ENCODE measurements at regions not wholly inside any gene's neighbourhood (a gene's known extent, or its start where the extent isn't known, plus 50 kb on each side); places are given as distances from the start of the nearest gene placed in this dataset.

- no peak for ATAC-seq
- no peaks in the 10 kb centered on the region for H3K27me3 ChIP-seq
- no peak overlapping the region for H3K4me3 ChIP-seq
- no peaks in the 10 kb centered on the region for H3K36me3 ChIP-seq
- DNase-seq, result no peak
- no peak overlapping the region for H3K27ac ChIP-seq
- TF ChIP-seq, protein P1, sequence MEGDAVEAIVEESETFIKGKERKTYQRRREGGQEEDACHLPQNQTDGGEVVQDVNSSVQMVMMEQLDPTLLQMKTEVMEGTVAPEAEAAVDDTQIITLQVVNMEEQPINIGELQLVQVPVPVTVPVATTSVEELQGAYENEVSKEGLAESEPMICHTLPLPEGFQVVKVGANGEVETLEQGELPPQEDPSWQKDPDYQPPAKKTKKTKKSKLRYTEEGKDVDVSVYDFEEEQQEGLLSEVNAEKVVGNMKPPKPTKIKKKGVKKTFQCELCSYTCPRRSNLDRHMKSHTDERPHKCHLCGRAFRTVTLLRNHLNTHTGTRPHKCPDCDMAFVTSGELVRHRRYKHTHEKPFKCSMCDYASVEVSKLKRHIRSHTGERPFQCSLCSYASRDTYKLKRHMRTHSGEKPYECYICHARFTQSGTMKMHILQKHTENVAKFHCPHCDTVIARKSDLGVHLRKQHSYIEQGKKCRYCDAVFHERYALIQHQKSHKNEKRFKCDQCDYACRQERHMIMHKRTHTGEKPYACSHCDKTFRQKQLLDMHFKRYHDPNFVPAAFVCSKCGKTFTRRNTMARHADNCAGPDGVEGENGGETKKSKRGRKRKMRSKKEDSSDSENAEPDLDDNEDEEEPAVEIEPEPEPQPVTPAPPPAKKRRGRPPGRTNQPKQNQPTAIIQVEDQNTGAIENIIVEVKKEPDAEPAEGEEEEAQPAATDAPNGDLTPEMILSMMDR (IDR thresholded peaks at IDR 0.05), result no peak
- H3K9me3 ChIP-seq, result no peaks in the 10 kb centered on the region
- intact Hi-C loops (cut with DNase I), result no loop called here
- H3K4me1 ChIP-seq, result no peaks in the 10 kb centered on the region
These were observed 92.5 kb upstream of the KCNE2 start for GRCh38 chr21:34271189-34271851.

DNA sequence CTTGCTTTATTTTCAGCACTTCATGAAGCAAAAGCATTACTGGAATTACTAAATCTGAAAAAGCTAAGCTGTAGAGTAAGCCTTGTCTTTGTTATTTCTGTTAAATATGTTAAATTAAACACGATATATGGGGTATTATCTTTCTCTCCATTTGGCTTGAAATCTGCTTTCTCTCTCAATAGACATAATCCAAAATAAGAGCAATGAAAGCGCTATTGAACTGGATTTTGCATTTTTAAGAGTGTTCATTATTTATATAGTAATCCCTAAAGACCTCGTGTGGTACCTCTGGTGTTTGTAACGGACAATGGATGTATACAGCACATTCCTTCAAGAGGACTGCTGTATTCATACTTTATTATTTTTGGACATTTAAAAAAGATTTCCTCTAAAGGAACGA lies 91.5 kb upstream of the KCNE2 start:
- no peak for ATAC-seq
- no peak overlapping the region for H3K27ac ChIP-seq
- intact Hi-C loops (cut with DNase I), result no loop called here

DNA sequence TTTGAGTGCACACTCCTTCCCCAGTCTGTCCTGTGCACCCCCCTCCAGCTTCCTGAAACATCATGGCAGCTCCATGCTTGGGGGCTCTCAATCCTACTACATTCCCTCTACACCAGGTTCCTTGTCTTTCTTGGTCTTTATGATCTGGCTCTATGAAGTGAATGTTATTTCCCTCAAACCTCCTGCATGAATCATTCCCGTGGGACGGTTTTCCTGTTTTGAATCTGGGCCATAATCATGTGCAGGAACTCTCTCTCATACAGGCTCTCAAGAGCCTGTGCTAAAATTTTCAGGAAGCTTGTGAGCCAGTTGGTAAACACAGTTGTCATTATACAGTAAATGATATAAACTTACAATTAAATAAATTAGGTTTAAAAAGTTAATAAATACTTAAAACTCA lies 89.8 kb upstream of the KCNE2 start:
- ATAC-seq (no peak), DNase-seq (no peak)
- H3K27ac ChIP-seq, result no peak overlapping the region
- intact Hi-C loops (cut with DNase I), result no loop called here
- H3K4me3 ChIP-seq, result no peak overlapping the region
- H3K9me3 ChIP-seq, result no peaks in the 10 kb centered on the region
- TF ChIP-seq, protein P1 (IDR thresholded peaks at IDR 0.05), result no peak
- no peaks in the 10 kb centered on the region for H3K36me3 ChIP-seq
- no peaks in the 10 kb centered on the region for H3K27me3 ChIP-seq
- no peaks in the 10 kb centered on the region for H3K4me1 ChIP-seq

More for the DNA sequence above, 91.5 kb upstream of the KCNE2 start:
- DNase-seq, result no peak
- Histone ChIP-seq H3K27me3 (no peaks in the 10 kb centered on the region), H3K4me3 (no peak overlapping the region), H3K36me3 (no peaks in the 10 kb centered on the region), H3K4me1 (no peaks in the 10 kb centered on the region), H3K9me3 (no peaks in the 10 kb centered on the region)
- TF ChIP-seq, protein P1 (IDR thresholded peaks at IDR 0.05), result no peak

DNA sequence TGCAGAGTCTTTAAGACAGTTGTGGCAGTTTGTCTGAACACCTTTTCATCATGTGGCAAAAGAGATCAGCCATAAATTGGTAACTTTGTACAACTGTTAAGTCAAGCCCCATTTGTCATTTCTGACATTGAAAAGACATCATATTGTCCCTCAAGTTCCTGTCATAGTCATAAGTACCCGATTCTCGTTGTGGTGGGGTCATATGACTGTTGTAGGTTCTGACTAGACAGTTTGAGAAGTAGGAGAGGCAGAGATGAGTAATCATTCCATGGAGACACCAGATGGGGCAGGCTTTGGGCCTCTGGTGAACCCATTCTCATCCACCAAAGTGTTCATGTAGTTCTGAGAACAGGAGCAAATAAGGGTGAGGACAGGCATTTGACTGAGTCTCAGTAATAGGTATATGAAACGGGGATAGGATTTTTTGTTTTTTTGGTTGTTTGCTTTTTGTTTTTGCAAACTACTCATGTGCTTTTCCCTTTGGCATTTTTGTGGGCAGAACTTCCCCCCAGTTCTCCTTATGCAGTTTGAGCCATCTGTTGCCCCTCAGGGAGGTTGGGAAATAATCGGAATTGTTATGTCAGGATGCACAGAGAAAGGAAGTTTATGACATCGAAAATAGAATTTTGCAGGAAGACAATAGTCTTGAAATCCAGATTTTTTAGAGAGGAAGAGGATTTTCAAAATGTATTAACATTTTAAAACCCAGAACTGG lies 86.9 kb upstream of the KCNE2 start:
- no peak for ATAC-seq
- intact Hi-C loops (cut with DNase I), result no loop called here
- H3K27ac ChIP-seq, result no peak overlapping the region

GRCh38 chr21:34278451-34278850 lies 85.4 kb upstream of the KCNE2 start:
- no peak overlapping the region for H3K4me3 ChIP-seq
- ATAC-seq, result no peak
- no peaks in the 10 kb centered on the region for H3K27me3 ChIP-seq
- no peaks in the 10 kb centered on the region for H3K9me3 ChIP-seq
- no peak for DNase-seq
- no peak overlapping the region for H3K27ac ChIP-seq
- intact Hi-C loops (cut with DNase I), result no loop called here
- TF ChIP-seq, protein P1 (IDR thresholded peaks at IDR 0.05), result no peak
- no peaks in the 10 kb centered on the region for H3K4me1 ChIP-seq
- no peaks in the 10 kb centered on the region for H3K36me3 ChIP-seq

More for the DNA sequence above, 86.9 kb upstream of the KCNE2 start:
- Histone ChIP-seq H3K4me3 (no peak overlapping the region), H3K4me1 (no peaks in the 10 kb centered on the region), H3K27me3 (no peaks in the 10 kb centered on the region), H3K9me3 (no peaks in the 10 kb centered on the region), H3K36me3 (no peaks in the 10 kb centered on the region)
- DNase-seq, result no peak
- TF ChIP-seq, protein P1 (IDR thresholded peaks at IDR 0.05), result no peak
